H1 (cell line): ENCODE measurements at regions not wholly inside any gene's neighbourhood (a gene's known extent, or its start where the extent isn't known, plus 50 kb on each side); places are given as distances from the start of the nearest gene placed in this dataset.

Source experiments
- CTCF ChIA-PET: fragments of 300-600 bp; sonication (Branson Sonifier 250); formaldehyde crosslinking; loops from one replicate; lab custom pipeline; 2021; ENCODE audit not compliant: partially characterized antibody; lab: Charles Lee
- POLR2A ChIA-PET: fragments of 300-600 bp; sonication (Branson Sonifier 250); formaldehyde crosslinking; loops from one replicate; lab custom pipeline; 2021; ENCODE audit warnings: inconsistent platforms; ENCODE audit not compliant: partially characterized antibody; lab: Charles Lee
- DNase-seq, 2 experiments: peaks; one replicate each; pipeline versions ENCODE4 v3.0.0 to v3.0.0-alpha.2; 2010 to 2022; ENCODE audit warnings: low spot score in 2 of 2, low read depth in 1 of 2, mixed read lengths in 1 of 2
- FAIRE-seq: peaks from 2 replicates; lab custom pipeline; 2011; peaks lifted over from hg19 to GRCh38; lab: Jason Lieb, UNC
- H2AFZ ChIP-seq: 2 replicates; pipeline ENCODE4 v1.8.1; 2012; ENCODE audit warnings: low read length, inconsistent platforms
- H2AK5ac ChIP-seq: 2 replicates; pipeline ENCODE4 v1.6.1; 2013; ENCODE audit warnings: low read depth, low read length
- H2BK120ac ChIP-seq: replicated peaks from 2 replicates; pipeline ENCODE3; 2013; ENCODE audit warnings: low read depth, low read length, inconsistent platforms
- H2BK12ac ChIP-seq: 2 replicates; pipeline ENCODE4 v1.6.1; 2013; ENCODE audit warnings: low read depth, low read length
- H2BK15ac ChIP-seq: 2 replicates; pipeline ENCODE4 v1.6.1; 2013; ENCODE audit warnings: low read length
- H2BK20ac ChIP-seq: 2 replicates; pipeline ENCODE4 v1.6.1; 2013; ENCODE audit warnings: low read length
- H2BK5ac ChIP-seq: 2 replicates; pipeline ENCODE4 v1.6.1; 2013; ENCODE audit warnings: low read depth, low read length
- H3K14ac ChIP-seq: 2 replicates; pipeline ENCODE4 v1.6.1; 2013; ENCODE audit warnings: inconsistent platforms; ENCODE audit not compliant: insufficient read length
- H3K18ac ChIP-seq: 2 replicates; pipeline ENCODE4 v1.6.1; 2013; ENCODE audit warnings: low read length; ENCODE audit errors: extremely low read depth
- H3K23ac ChIP-seq: 2 replicates; pipeline ENCODE4 v1.6.1; 2013; ENCODE audit warnings: inconsistent platforms; ENCODE audit not compliant: insufficient read length
- H3K23me2 ChIP-seq: 2 replicates; pipeline ENCODE4 v1.6.1; 2013; ENCODE audit warnings: low read depth, low read length
- H3K27ac ChIP-seq: 2 replicates; pipeline ENCODE4 v1.6.1; 2011; ENCODE audit warnings: low read depth, low read length, inconsistent platforms
- H3K27me3 ChIP-seq, 4 experiments: replicated peaks in 1 of 4; 1 replicate in 1 of 4; 2 replicates in 3 of 4; pipeline versions ENCODE4 v1.6.1 to v1.8.1; 2011 to 2013; ENCODE audit warnings: low read length in 3 of 4, mild to moderate bottlenecking in 3 of 4, inconsistent platforms in 2 of 4, mixed read lengths in 2 of 4, moderate library complexity in 1 of 4; ENCODE audit not compliant: control insufficient read depth in 3 of 4, insufficient read depth in 3 of 4; ENCODE audit errors: extremely low read depth in 1 of 4
- H3K36me3 ChIP-seq, 4 experiments: 2 replicates each; pipeline versions ENCODE4 v1.6.1 to v1.8.1; 2011 to 2013; ENCODE audit warnings: mild to moderate bottlenecking in 4 of 4, low read length in 3 of 4, moderate library complexity in 2 of 4, control low read depth in 1 of 4, inconsistent platforms in 1 of 4; ENCODE audit not compliant: insufficient read depth in 4 of 4, control insufficient read depth in 2 of 4
- H3K4ac ChIP-seq: replicated peaks from 2 replicates; pipeline ENCODE3; 2013; ENCODE audit warnings: low read length, low read depth, mixed read lengths, inconsistent platforms; ENCODE audit not compliant: insufficient read length
- H3K4me1 ChIP-seq, 4 experiments: replicated peaks in 1 of 4; 1 replicate in 1 of 4; 2 replicates in 3 of 4; pipeline versions ENCODE4 v1.6.1 to v1.8.1; 2011 to 2013; ENCODE audit warnings: low read length in 3 of 4, inconsistent platforms in 2 of 4, mixed read lengths in 1 of 4; ENCODE audit not compliant: insufficient read depth in 4 of 4, control insufficient read depth in 3 of 4
- H3K4me2 ChIP-seq, 2 experiments: 2 replicates each; pipeline versions ENCODE4 v1.6.1 to v1.8.1; 2011 to 2013; ENCODE audit warnings: low read depth in 2 of 2, low read length in 2 of 2, control low read depth in 1 of 2, inconsistent platforms in 1 of 2, mild to moderate bottlenecking in 1 of 2; ENCODE audit not compliant: insufficient read depth in 1 of 2
- H3K4me3 ChIP-seq, 4 experiments: fragments of 200-600, 300-600 bp in 1 of 4; sonication (generic), shearing (Covaris generic), sonication (Bioruptor Twin) in 1 of 4; 2 replicates each; pipeline versions ENCODE4 v1.5.1 to v1.8.1; 2011 to 2016; ENCODE audit warnings: low read length in 4 of 4, low read depth in 3 of 4, control low read depth in 2 of 4, inconsistent platforms in 2 of 4, mild to moderate bottlenecking in 2 of 4, mixed read lengths in 1 of 4, moderate library complexity in 1 of 4; ENCODE audit not compliant: insufficient read depth in 2 of 4; ENCODE audit errors: extremely low read depth in 1 of 4
- H3K56ac ChIP-seq: replicated peaks from 2 replicates; pipeline ENCODE3; 2013; ENCODE audit warnings: low read depth, mild to moderate bottlenecking, mixed read lengths, low read length, inconsistent platforms; ENCODE audit not compliant: insufficient read length
- H3K79me1 ChIP-seq: 2 replicates; pipeline ENCODE4 v1.6.1; 2013; ENCODE audit warnings: low read depth, low read length, control low read depth
- H3K79me2 ChIP-seq, 2 experiments: 2 replicates each; pipeline versions ENCODE4 v1.6.1 to v1.8.1; 2012 to 2013; ENCODE audit warnings: low read length in 2 of 2, mild to moderate bottlenecking in 2 of 2, inconsistent platforms in 1 of 2; ENCODE audit not compliant: insufficient read depth in 2 of 2, control insufficient read depth in 1 of 2
- H3K9ac ChIP-seq, 4 experiments: replicated peaks in 1 of 4; 1 replicate in 1 of 4; 2 replicates in 3 of 4; pipeline versions ENCODE4 v1.6.1 to v1.8.1; 2011 to 2013; ENCODE audit warnings: low read depth in 3 of 4, low read length in 3 of 4, control low read depth in 2 of 4, mild to moderate bottlenecking in 2 of 4, moderate library complexity in 2 of 4, inconsistent platforms in 1 of 4; ENCODE audit errors: extremely low read depth in 1 of 4
- H3K9me3 ChIP-seq, 2 experiments: 2 replicates each; pipeline versions ENCODE4 v1.6.1 to v1.8.1; 2012 to 2013; ENCODE audit warnings: mild to moderate bottlenecking in 2 of 2, moderate library complexity in 2 of 2, control low read depth in 1 of 2, inconsistent platforms in 1 of 2, low read depth in 1 of 2, low read length in 1 of 2, mixed read lengths in 1 of 2; ENCODE audit not compliant: insufficient read depth in 2 of 2
- H4K20me1 ChIP-seq, 2 experiments: replicated peaks in 1 of 2; 2 replicates each; pipeline versions ENCODE3 to v1.8.1; 2011 to 2013; ENCODE audit warnings: inconsistent platforms in 2 of 2, low read length in 2 of 2, mild to moderate bottlenecking in 1 of 2; ENCODE audit not compliant: insufficient read depth in 2 of 2, control insufficient read depth in 1 of 2
- H4K5ac ChIP-seq: 2 replicates; pipeline ENCODE4 v1.6.1; 2013; ENCODE audit warnings: low read length, low read depth, mixed read lengths, inconsistent platforms; ENCODE audit not compliant: insufficient read length
- H4K8ac ChIP-seq: 2 replicates; pipeline ENCODE4 v1.8.0; 2013; ENCODE audit warnings: mild to moderate bottlenecking, moderate library complexity, low read length, inconsistent platforms; ENCODE audit not compliant: insufficient read depth; ENCODE audit errors: extremely low read depth
- H4K91ac ChIP-seq: replicated peaks from 2 replicates; pipeline ENCODE3; 2013; ENCODE audit warnings: low read length, mixed read lengths, inconsistent platforms; ENCODE audit not compliant: insufficient read length
- KDM5A ChIP-seq: fragments of 200-600 bp; IDR thresholded peaks from 2 replicates; pipeline ENCODE4 v1.7.1; 2012; ENCODE audit warnings: mild to moderate bottlenecking, low read length, inconsistent platforms, mixed read lengths
- PHF8 ChIP-seq: fragments of 200-600 bp; sonication (generic); conservative IDR thresholded peaks from 2 replicates; pipeline ENCODE4 v1.7.1; 2012; ENCODE audit warnings: low read depth, mild to moderate bottlenecking, inconsistent platforms, low read length, moderate library complexity
- POLR2AphosphoS5 ChIP-seq: IDR thresholded peaks from 2 replicates; pipeline ENCODE4 v1.6.1; 2011; ENCODE audit warnings: low read depth, low read length
- RAD21 ChIP-seq, 2 experiments: IDR thresholded peaks in 1 of 2; conservative IDR thresholded peaks in 1 of 2; 2 replicates each; pipeline ENCODE4 v1.6.1; 2011; ENCODE audit warnings: low read depth in 2 of 2, low read length in 2 of 2, improper control_type of control experiment in 1 of 2, inconsistent platforms in 1 of 2, mild to moderate bottlenecking in 1 of 2, moderate library complexity in 1 of 2
- SIN3A ChIP-seq, 2 experiments: IDR thresholded peaks in 1 of 2; conservative IDR thresholded peaks in 1 of 2; 2 replicates each; pipeline ENCODE4 v1.6.1; 2011 to 2012; ENCODE audit warnings: low read length in 2 of 2, improper control_type of control experiment in 1 of 2, low read depth in 1 of 2, mild to moderate bottlenecking in 1 of 2
- WGBS, 2 experiments: shearing (Covaris generic) in 1 of 2; methylation state at CpG; one replicate each; pipeline versions ENCODE4 v1.1.6 to v1.1.7; 2013 to 2015; ENCODE audit warnings: low lambda C conversion rate in 2 of 2, mixed read lengths in 2 of 2, inconsistent platforms in 1 of 2, low coverage in 1 of 2, missing lambda C conversion rate in 1 of 2; ENCODE audit not compliant: insufficient replicate concordance in 2 of 2, insufficient coverage in 1 of 2, insufficient read length in 1 of 2; ENCODE audit errors: extremely low coverage in 1 of 2, missing lambda C conversion rate in 1 of 2; 5-methylcytosine and 5-hydroxymethylcytosine counted together

GRCh38 chr17:10956821-10957220 lies 118.9 kb upstream of the PIRT start:
- ChIA-PET CTCF (interaction anchor here (1.0 kb wide), 1 partner anchor 81 kb away, joined by 3 read pairs; no protein-coding TSS in a partner anchor), POLR2A (no interaction called here)
- H3K9me3 ChIP-seq, result no peaks in the 10 kb centered on the region
- no peak overlapping the region for H4K5ac ChIP-seq
- no peak overlapping the region for H3K27ac ChIP-seq
- H4K91ac ChIP-seq, result no peak overlapping the region
- 95% methylated on average over 1 of the region's 1 CpG; no CpG with 5 or more reads in 1 of the 2 experiments for WGBS, 2 experiments
- H3K4me2 ChIP-seq, result no peak overlapping the region
- no peaks in the 10 kb centered on the region for H4K20me1 ChIP-seq
- no peak overlapping the region for H3K18ac ChIP-seq
- no peak overlapping the region for H2BK20ac ChIP-seq
- no peaks in the 10 kb centered on the region for H3K27me3 ChIP-seq
- no peaks in the 10 kb centered on the region for H3K79me1 ChIP-seq
- H3K23me2 ChIP-seq, result no peaks in the 10 kb centered on the region
- H3K4me3 ChIP-seq, result no peak overlapping the region
- H2BK12ac ChIP-seq, result no peak overlapping the region
- H3K23ac ChIP-seq, result no peak overlapping the region
- no peak overlapping the region for H2BK120ac ChIP-seq
- no peak overlapping the region for H3K14ac ChIP-seq
- FAIRE-seq (no peak), DNase-seq (no peak)
- H2BK15ac ChIP-seq, result no peak overlapping the region
- no peak overlapping the region for H2BK5ac ChIP-seq
- H3K9ac ChIP-seq, result no peak overlapping the region
- H2AK5ac ChIP-seq, result no peak overlapping the region
- no peaks in the 10 kb centered on the region for H3K4me1 ChIP-seq
- no peaks in the 10 kb centered on the region for H3K36me3 ChIP-seq
- H3K56ac ChIP-seq, result no peak overlapping the region
- H3K79me2 ChIP-seq, result no peaks in the 10 kb centered on the region
- H2AFZ ChIP-seq, result no peak overlapping the region
- TF ChIP-seq SIN3A (conservative IDR thresholded peaks at IDR 0.05 in 1 of 2, IDR thresholded peaks at IDR 0.05 in 1 of 2; ENCODE audit: low read depth in 1 of 2, low read length in 2 of 2), result no peak
- no peak for TF ChIP-seq POLR2AphosphoS5
- TF ChIP-seq KDM5A, result no peak
- TF ChIP-seq PHF8, result no peak
- no peak for TF ChIP-seq RAD21 (IDR thresholded peaks at IDR 0.05 in 1 of 2, conservative IDR thresholded peaks at IDR 0.05 in 1 of 2; ENCODE audit: low read depth in 2 of 2, low read length in 2 of 2)
- H4K8ac ChIP-seq, result no peak overlapping the region
- H3K4ac ChIP-seq, result no peak overlapping the region
